ENCODE measurements at regions not wholly inside any gene's neighbourhood (a gene's known extent, or its start where the extent isn't known, plus 50 kb on each side); places are given as distances from the start of the nearest gene placed in this dataset.

DNA sequence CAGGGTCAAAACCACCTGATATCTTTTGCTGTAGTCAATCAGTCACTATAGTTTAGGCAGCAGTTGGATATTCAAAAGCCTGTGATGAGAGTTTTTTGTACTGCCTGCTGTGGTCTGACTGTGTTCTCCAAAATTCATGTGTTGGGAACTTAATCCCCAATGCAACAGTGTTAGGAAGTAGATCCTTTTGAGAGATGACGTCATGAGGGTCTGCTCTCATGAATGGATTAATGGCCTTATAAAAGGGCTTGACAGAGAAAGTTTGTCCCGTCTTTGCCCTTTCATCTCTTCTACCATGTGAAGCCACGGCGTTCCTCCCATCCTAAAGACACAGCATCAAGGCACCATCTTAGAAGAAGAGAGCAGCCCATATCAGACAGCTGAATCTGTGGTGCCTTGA is 50.8 kb upstream of the PDE3A start:
- DNase-seq (ENCODE audit: low read depth, low spot score) = no peak
